ENCODE measurements at regions not wholly inside any gene's neighbourhood (a gene's known extent, or its start where the extent isn't known, plus 50 kb on each side); places are given as distances from the start of the nearest gene placed in this dataset.

GRCh38 chr10:44723082-44723481 is 188.1 kb upstream of the TMEM72 start:
- Mint-ChIP-seq H3K4me3 (ENCODE audit: unreplicated experiment) (no peak overlapping the region), H3K4me1 (ENCODE audit: unreplicated experiment) (no peaks in the 10 kb centered on the region), H3K27me3 (ENCODE audit: unreplicated experiment) (no peaks in the 10 kb centered on the region), H3K27ac (ENCODE audit: unreplicated experiment) (no peak overlapping the region), H3K36me3 (ENCODE audit: low read depth, unreplicated experiment) (no peaks in the 10 kb centered on the region), H3K9me3 (ENCODE audit: unreplicated experiment) (no peaks in the 10 kb centered on the region)
- DNase-seq (ENCODE audit: low spot score), result no peak
- TF ChIP-seq CTCF (IDR thresholded peaks at IDR 0.05; ENCODE audit: unreplicated experiment), result no peak

DNA sequence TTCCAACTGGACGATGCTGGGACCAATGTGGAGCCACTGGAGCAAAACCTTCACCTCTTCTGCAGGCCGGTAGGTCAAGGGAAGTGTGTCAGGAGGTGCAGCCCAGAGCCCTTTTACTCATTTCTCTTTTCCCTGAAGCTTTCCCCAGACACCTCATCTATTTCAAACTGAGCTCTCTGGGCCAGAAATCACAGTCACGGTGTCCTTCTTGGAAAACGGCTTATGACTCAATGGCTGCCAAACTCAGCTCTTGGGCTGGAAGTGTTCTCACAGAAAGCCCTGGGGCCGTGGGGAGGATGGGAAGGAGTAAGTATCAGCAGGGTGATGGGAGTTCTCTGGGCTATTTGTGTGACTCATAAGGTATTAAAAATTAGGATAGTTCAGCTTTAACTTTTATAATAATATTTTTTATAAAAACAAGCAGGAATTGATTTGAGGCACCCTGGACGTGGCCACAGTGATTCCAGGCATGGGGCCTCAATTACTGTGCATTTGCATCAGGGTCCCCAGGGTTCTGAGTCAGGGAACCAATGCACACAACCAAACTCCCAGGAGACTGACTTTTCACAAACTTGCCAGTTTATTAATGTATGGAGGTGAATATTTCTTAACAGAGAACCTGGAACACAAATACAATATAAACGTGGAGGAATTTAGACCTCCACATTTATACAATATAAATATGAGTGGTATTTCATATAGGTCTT is 187.4 kb upstream of the TMEM72 start:
- Mint-ChIP-seq H3K27ac (ENCODE audit: unreplicated experiment) (no peak overlapping the region), H3K27me3 (ENCODE audit: unreplicated experiment) (no peaks in the 10 kb centered on the region), H3K36me3 (ENCODE audit: low read depth, unreplicated experiment) (no peaks in the 10 kb centered on the region), H3K9me3 (ENCODE audit: unreplicated experiment) (no peaks in the 10 kb centered on the region), H3K4me1 (ENCODE audit: unreplicated experiment) (no peaks in the 10 kb centered on the region), H3K4me3 (ENCODE audit: unreplicated experiment) (no peak overlapping the region)
- no peak for TF ChIP-seq CTCF (IDR thresholded peaks at IDR 0.05; ENCODE audit: unreplicated experiment)
- no peak for DNase-seq (ENCODE audit: low spot score)

DNA sequence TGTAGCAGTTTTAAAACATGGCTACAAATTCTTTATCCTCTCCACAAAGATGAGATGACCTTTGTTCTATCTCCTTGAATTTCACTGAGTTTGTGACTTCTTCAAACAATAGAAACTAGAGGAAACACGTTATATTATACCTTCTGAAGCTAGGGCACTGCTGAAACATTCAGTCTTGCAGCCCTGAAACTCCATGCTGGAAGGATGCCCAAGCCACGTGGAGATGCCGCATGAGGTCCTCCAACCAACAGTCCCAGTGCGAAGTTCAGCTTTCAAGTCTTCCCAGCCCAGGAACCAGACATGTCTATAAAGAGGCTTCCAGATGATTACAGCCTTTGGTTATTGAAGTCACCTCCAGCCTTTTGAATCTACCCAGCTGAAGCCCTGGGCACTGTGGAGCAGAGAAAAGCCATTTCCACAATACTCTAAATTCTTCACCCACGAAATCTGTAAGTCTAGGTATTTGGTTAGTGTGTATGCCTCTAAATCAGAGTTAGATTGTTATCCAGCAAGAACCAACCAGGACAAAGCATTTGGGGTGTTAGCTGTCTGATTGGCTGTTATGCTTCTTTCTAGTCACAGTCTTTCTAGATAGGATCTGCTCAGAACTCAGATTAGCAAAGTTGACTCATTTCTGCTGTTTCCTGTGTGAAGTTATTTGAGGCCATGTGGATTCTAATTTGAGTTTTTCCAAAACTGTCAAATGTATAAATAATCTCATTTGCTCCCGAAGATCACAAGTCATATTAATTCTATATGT is 186.5 kb upstream of the TMEM72 start:
- DNase-seq (ENCODE audit: low spot score), result no peak
- no peaks in the 10 kb centered on the region for H3K36me3 Mint-ChIP-seq (ENCODE audit: low read depth, unreplicated experiment)
- no peak for TF ChIP-seq CTCF (IDR thresholded peaks at IDR 0.05; ENCODE audit: unreplicated experiment)
- no peak overlapping the region for H3K27ac Mint-ChIP-seq (ENCODE audit: unreplicated experiment)
- no peaks in the 10 kb centered on the region for H3K4me1 Mint-ChIP-seq (ENCODE audit: unreplicated experiment)
- H3K9me3 Mint-ChIP-seq (ENCODE audit: unreplicated experiment), result no peaks in the 10 kb centered on the region
- H3K27me3 Mint-ChIP-seq (ENCODE audit: unreplicated experiment), result no peaks in the 10 kb centered on the region
- no peak overlapping the region for H3K4me3 Mint-ChIP-seq (ENCODE audit: unreplicated experiment)

DNA sequence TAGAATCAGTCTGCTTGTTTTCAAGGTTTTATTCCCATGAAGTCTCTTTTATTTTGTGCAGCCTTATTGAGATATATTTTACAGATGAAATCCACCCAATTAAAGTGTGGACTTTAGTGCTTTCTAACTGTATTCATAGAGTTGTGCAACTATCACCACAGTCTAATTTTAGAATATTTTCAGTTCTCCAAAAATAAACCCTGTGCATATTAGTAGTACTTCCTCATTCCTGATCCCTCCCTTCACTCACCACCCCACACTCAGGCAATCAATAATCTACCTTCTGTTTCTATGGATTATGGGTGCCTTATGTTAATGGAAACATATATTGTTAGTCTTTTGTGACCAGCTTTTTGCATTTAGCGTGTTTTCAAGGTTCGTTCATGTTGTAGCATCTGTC is 185.7 kb upstream of the TMEM72 start:
- Mint-ChIP-seq H3K4me1 (ENCODE audit: unreplicated experiment) (no peaks in the 10 kb centered on the region), H3K9me3 (ENCODE audit: unreplicated experiment) (no peaks in the 10 kb centered on the region), H3K36me3 (ENCODE audit: low read depth, unreplicated experiment) (no peaks in the 10 kb centered on the region), H3K27me3 (ENCODE audit: unreplicated experiment) (no peaks in the 10 kb centered on the region), H3K4me3 (ENCODE audit: unreplicated experiment) (no peak overlapping the region), H3K27ac (ENCODE audit: unreplicated experiment) (no peak overlapping the region)
- TF ChIP-seq CTCF (IDR thresholded peaks at IDR 0.05; ENCODE audit: unreplicated experiment), result no peak
- DNase-seq (ENCODE audit: low spot score), result no peak

GRCh38 chr10:44731283-44731682 is 179.9 kb upstream of the TMEM72 start:
- TF ChIP-seq CTCF (IDR thresholded peaks at IDR 0.05; ENCODE audit: unreplicated experiment), result no peak
- H3K9me3 Mint-ChIP-seq (ENCODE audit: unreplicated experiment), result no peaks in the 10 kb centered on the region
- no peaks in the 10 kb centered on the region for H3K27me3 Mint-ChIP-seq (ENCODE audit: unreplicated experiment)
- H3K27ac Mint-ChIP-seq (ENCODE audit: unreplicated experiment), result no peak overlapping the region
- H3K4me3 Mint-ChIP-seq (ENCODE audit: unreplicated experiment), result no peak overlapping the region
- H3K4me1 Mint-ChIP-seq (ENCODE audit: unreplicated experiment), result no peaks in the 10 kb centered on the region
- H3K36me3 Mint-ChIP-seq (ENCODE audit: low read depth, unreplicated experiment), result no peaks in the 10 kb centered on the region
- DNase-seq (ENCODE audit: low spot score), result no peak
